ENCODE measurements at regions not wholly inside any gene's neighbourhood (a gene's known extent, or its start where the extent isn't known, plus 50 kb on each side); places are given as distances from the start of the nearest gene placed in this dataset.

DNA sequence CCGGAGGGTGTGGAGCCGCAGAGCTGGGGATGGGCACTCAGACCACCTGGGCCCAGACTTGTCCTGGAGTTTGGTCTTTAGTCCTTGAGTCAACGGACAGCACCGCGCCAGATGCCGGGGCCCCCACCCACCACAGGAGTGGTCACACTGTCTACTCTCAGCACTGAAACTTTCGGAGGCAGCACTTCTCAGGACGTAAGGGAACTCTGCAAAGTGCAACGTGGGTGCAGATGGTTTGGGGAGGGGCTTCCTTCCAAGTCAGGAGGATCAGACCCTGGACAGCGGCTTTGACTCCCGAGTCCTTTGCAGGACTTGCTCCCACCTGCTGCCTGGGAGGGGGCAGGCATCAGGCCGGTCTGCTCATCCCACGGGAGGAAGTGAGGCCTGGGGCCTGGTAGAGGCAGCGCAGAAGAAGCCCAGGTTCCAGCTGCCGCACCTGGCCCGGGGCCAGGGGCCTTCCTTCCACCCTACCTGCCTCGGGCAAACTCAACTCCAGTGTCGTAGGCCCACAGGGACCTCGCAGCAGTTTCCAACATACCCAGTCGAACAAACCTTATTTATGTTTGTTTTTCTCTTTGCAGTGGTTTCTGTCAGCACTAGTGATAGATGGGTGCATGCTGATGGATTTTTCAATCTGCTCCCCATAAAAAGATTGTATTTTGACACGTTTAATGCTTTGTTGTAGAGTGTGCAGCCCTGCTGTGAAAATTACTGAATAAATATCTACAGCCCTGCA is 149.8 kb upstream of the PPP1R26 start (continued):
- TF ChIP-seq, protein P1, sequence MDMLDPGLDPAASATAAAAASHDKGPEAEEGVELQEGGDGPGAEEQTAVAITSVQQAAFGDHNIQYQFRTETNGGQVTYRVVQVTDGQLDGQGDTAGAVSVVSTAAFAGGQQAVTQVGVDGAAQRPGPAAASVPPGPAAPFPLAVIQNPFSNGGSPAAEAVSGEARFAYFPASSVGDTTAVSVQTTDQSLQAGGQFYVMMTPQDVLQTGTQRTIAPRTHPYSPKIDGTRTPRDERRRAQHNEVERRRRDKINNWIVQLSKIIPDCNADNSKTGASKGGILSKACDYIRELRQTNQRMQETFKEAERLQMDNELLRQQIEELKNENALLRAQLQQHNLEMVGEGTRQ (IDR thresholded peaks at IDR 0.05; ENCODE audit: low read depth, low read length) = no peak
- TF ChIP-seq RCOR1 (IDR thresholded peaks at IDR 0.05; ENCODE audit: insufficient replicate concordance, low read length) (no peak), RAD21 (IDR thresholded peaks at IDR 0.05; ENCODE audit: low read length) (no peak)

DNA sequence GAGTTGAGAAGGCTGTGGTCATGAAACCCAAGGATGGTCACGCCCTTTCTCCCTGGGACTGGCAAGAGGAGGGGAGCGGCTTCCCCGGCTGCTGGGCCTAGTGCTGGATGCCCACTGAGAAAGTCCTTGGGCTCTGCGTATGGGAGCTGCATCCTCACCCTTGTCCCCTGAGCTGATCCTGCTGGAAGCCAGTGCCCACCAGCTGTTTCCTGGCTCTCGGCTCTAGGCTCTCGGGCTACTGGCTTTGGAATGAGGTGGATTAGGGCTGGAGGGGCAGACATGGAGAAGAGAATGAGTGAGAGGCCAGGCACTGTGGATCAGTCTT is 149.3 kb upstream of the PPP1R26 start:
- H3K27ac ChIP-seq (ENCODE audit: insufficient read depth, low read length) = no peak overlapping the region
- no peaks in the 10 kb centered on the region for H3K27me3 ChIP-seq (ENCODE audit: control insufficient read depth, insufficient read depth, low read length)
- H2AFZ ChIP-seq (replicated peaks; ENCODE audit: low read length, poor library complexity) = no peak overlapping the region
- H3K9me1 ChIP-seq (ENCODE audit: insufficient read depth, low read length) = no peaks in the 10 kb centered on the region
- H4K20me1 ChIP-seq (ENCODE audit: insufficient read depth, low read length) = no peaks in the 10 kb centered on the region
- H3K36me3 ChIP-seq (ENCODE audit: control insufficient read depth, insufficient read depth, low read length) = no peaks in the 10 kb centered on the region
- peaks cover 33% of the 10 kb centered on the region for H3K9me3 ChIP-seq (ENCODE audit: control insufficient read depth, insufficient read depth, low read length)
- no peak overlapping the region for H4K8ac ChIP-seq (ENCODE audit: low read depth in 2 of 2, low read length in 2 of 2)
- no peak overlapping the region for H3K18ac ChIP-seq (ENCODE audit: low read depth, low read length)
- H3K23ac ChIP-seq (ENCODE audit: low read depth, low read length) = no peak overlapping the region
- no CpG with 5 or more reads among the region's 6 CpGs for WGBS, 2 experiments (ENCODE audit: extremely low coverage in 2 of 2, insufficient read length in 1 of 2)
- in situ Hi-C loops (cut with MboI; ENCODE audit: low sequenced_read_pairs) (no loop called here), dilution Hi-C loops (cut with HindIII; ENCODE audit: low sequenced_read_pairs, unreplicated experiment) (no loop called here), intact Hi-C loops (cut with micrococcal nuclease) (no loop called here)
- BruUV-seq (replicated peaks) = no TSS peak
- no peak overlapping the region for H2AK5ac ChIP-seq (ENCODE audit: low read depth, low read length)
- DNase-seq = no peak
- H3K79me1 ChIP-seq (ENCODE audit: low read depth in 1 of 2, low read length in 2 of 2) = no peaks in the 10 kb centered on the region
- H3K56ac ChIP-seq (ENCODE audit: extremely low read depth, insufficient read depth, low read length) = no peak overlapping the region
- no peak overlapping the region for H2BK5ac ChIP-seq (ENCODE audit: low read depth, low read length, poor library complexity, severe bottlenecking)
- H2BK20ac ChIP-seq (ENCODE audit: low read depth, low read length) = no peak overlapping the region
- no peak for ATAC-seq (ENCODE audit: low read depth)
- no peak overlapping the region for H3K4ac ChIP-seq (ENCODE audit: low read depth, low read length)
- no peak overlapping the region for H3K14ac ChIP-seq (replicated peaks; ENCODE audit: low read depth, low read length)
- H2BK15ac ChIP-seq (ENCODE audit: low read depth, low read length) = no peak overlapping the region
- no peak for TF ChIP-seq POLR2A (IDR thresholded peaks at IDR 0.05; ENCODE audit: low read depth, low read length)
- TF ChIP-seq MAZ (IDR thresholded peaks at IDR 0.05; ENCODE audit: borderline replicate concordance, low read depth, low read length) = no peak
- no peak for TF ChIP-seq MAFK (IDR thresholded peaks at IDR 0.05; ENCODE audit: low read depth, low read length)
- no peak for TF ChIP-seq RAD21 (IDR thresholded peaks at IDR 0.05; ENCODE audit: low read length)
- TF ChIP-seq NFE2L2 (IDR thresholded peaks at IDR 0.05; ENCODE audit: low read depth, low read length) = no peak
- TF ChIP-seq RFX5 (IDR thresholded peaks at IDR 0.05; ENCODE audit: low read depth, low read length) = no peak
- TF ChIP-seq, protein P2, sequence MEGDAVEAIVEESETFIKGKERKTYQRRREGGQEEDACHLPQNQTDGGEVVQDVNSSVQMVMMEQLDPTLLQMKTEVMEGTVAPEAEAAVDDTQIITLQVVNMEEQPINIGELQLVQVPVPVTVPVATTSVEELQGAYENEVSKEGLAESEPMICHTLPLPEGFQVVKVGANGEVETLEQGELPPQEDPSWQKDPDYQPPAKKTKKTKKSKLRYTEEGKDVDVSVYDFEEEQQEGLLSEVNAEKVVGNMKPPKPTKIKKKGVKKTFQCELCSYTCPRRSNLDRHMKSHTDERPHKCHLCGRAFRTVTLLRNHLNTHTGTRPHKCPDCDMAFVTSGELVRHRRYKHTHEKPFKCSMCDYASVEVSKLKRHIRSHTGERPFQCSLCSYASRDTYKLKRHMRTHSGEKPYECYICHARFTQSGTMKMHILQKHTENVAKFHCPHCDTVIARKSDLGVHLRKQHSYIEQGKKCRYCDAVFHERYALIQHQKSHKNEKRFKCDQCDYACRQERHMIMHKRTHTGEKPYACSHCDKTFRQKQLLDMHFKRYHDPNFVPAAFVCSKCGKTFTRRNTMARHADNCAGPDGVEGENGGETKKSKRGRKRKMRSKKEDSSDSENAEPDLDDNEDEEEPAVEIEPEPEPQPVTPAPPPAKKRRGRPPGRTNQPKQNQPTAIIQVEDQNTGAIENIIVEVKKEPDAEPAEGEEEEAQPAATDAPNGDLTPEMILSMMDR (conservative IDR thresholded peaks at IDR 0.05; ENCODE audit: low read depth, low read length) = no peak
- no peaks in the 10 kb centered on the region for H3K4me1 ChIP-seq (ENCODE audit: control insufficient read depth, insufficient read depth, low read length)
- no peak overlapping the region for H4K91ac ChIP-seq (ENCODE audit: insufficient read depth, low read depth, low read length)
- H3K4me3 ChIP-seq (ENCODE audit: insufficient read depth, low read depth, low read length) = no peak overlapping the region
- no peak overlapping the region for H4K5ac ChIP-seq (ENCODE audit: low read depth, low read length)
- ChIA-PET POLR2A (ENCODE audit: unreplicated experiment) (no interaction called here), CTCF (no interaction called here)
- H2BK120ac ChIP-seq (ENCODE audit: low read depth, low read length) = no peak overlapping the region
- no peak overlapping the region for H2AK9ac ChIP-seq (replicated peaks; ENCODE audit: low read depth, low read length, poor library complexity)
- no peak overlapping the region for H3K4me2 ChIP-seq (ENCODE audit: low read depth, low read length)
- no peak overlapping the region for H3K9ac ChIP-seq (ENCODE audit: low read depth, low read length)

Measured in IMR-90 (cell line).